ENCODE measurements at regions not wholly inside any gene's neighbourhood (a gene's known extent, or its start where the extent isn't known, plus 50 kb on each side); places are given as distances from the start of the nearest gene placed in this dataset.

DNA sequence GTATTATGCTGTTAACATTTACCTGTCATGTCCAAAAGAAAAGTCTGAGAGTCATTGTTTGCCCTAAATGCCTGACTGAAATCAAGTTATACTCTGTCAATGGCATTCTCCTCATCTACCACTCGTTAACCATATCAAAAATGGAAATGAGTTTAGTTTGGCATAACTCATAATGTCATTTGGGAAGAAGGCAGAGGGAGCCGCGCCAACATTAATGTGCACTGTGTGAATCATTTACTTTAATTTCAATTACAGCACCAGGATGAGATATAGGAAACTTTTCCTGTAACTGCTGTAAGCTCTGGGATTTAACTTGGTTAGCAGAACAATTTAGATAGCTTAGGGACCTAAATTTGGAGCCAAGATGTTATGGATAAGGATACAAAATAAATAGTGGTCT, 871.2 kb upstream of the POU3F3 start:
- TF ChIP-seq, protein P1, sequence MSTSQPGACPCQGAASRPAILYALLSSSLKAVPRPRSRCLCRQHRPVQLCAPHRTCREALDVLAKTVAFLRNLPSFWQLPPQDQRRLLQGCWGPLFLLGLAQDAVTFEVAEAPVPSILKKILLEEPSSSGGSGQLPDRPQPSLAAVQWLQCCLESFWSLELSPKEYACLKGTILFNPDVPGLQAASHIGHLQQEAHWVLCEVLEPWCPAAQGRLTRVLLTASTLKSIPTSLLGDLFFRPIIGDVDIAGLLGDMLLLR (CRISPR knock-in tag; IDR thresholded peaks at IDR 0.05), result no peak
- TF ChIP-seq MTF2 (CRISPR knock-in tag; IDR thresholded peaks at IDR 0.05; ENCODE audit: borderline replicate concordance) (no peak), KLF9 (CRISPR knock-in tag; IDR thresholded peaks at IDR 0.05; ENCODE audit: low read depth) (no peak)

Data from HepG2 (cell line).